Panc1 (cell line): ENCODE measurements at regions not wholly inside any gene's neighbourhood (a gene's known extent, or its start where the extent isn't known, plus 50 kb on each side); places are given as distances from the start of the nearest gene placed in this dataset.

Experiments
- ATAC-seq: fragments of 200-7000 bp; cut with Tn5 transposase; 2 replicates; pipeline ENCODE4 v1.9.1; 2020; ENCODE audit warnings: mild to moderate bottlenecking, moderate library complexity
- BruUV-seq: library from RNA; stranded (reverse); fragments of 400-500 nt; replicated peaks from 2 replicates; lab custom pipeline; 2021; lab: Mats Ljungman, UMichigan
- CTCF ChIA-PET: fragments of 300-600 bp; sonication (Branson Sonifier 250); formaldehyde crosslinking; loops from one replicate; lab custom pipeline; 2022; ENCODE audit warnings: antibody characterized with exemption; lab: Charles Lee
- POLR2A ChIA-PET: fragments of 300-600 bp; sonication (Branson Sonifier 250); formaldehyde crosslinking; loops from one replicate; lab custom pipeline; 2022; ENCODE audit warnings: antibody characterized with exemption; lab: Charles Lee
- DNase-seq: peaks from one replicate; pipeline ENCODE4 v3.0.0-alpha.2; 2010; ENCODE audit warnings: low read depth, low spot score
- H3K27ac ChIP-seq: 2 replicates; pipeline ENCODE4 v1.5.1; 2011; ENCODE audit warnings: mild to moderate bottlenecking, low read length, inconsistent platforms
- H3K27me3 ChIP-seq: fragments of 200-500 bp; sonication (Bioruptor generic); 2 replicates; pipeline ENCODE4 v1.6.0; 2014; ENCODE audit warnings: low read length, inconsistent platforms; ENCODE audit not compliant: control insufficient read depth, insufficient read depth
- H3K36me3 ChIP-seq: fragments of 200-500 bp; sonication (Bioruptor generic); 2 replicates; pipeline ENCODE4 v1.5.1; 2014; ENCODE audit warnings: inconsistent platforms, mild to moderate bottlenecking, low read length, moderate library complexity; ENCODE audit not compliant: control insufficient read depth, insufficient read depth
- H3K4me1 ChIP-seq: 2 replicates; pipeline ENCODE4 v1.5.1; 2011; ENCODE audit warnings: inconsistent platforms, mild to moderate bottlenecking, low read length, moderate library complexity; ENCODE audit not compliant: control insufficient read depth, insufficient read depth
- H3K4me3 ChIP-seq, 2 experiments: 2 replicates each; pipeline ENCODE4 v1.5.1; 2011 to 2012; ENCODE audit warnings: low read depth in 2 of 2, low read length in 2 of 2, mild to moderate bottlenecking in 2 of 2, inconsistent platforms in 1 of 2, moderate library complexity in 1 of 2
- H3K9me3 ChIP-seq: fragments of 200-500 bp; sonication (Bioruptor generic); 2 replicates; pipeline ENCODE4 v1.5.1; 2014; ENCODE audit warnings: low read depth, mild to moderate bottlenecking, inconsistent platforms, low read length, moderate library complexity; ENCODE audit not compliant: control insufficient read depth, insufficient read depth
- CTCF ChIP-seq: fragments of 450-650 bp; IDR thresholded peaks from 2 replicates; pipeline ENCODE4 v1.5.1; 2017; ENCODE audit warnings: mild to moderate bottlenecking
- POLR2AphosphoS5 ChIP-seq: IDR thresholded peaks from 2 replicates; pipeline ENCODE4 v1.6.1; 2012; ENCODE audit warnings: mild to moderate bottlenecking, low read depth, low read length, moderate library complexity
- REST ChIP-seq, 2 experiments: IDR thresholded peaks; 2 replicates each; pipeline ENCODE4 v1.6.1; 2011 to 2012; ENCODE audit warnings: low read depth in 2 of 2, control low read depth in 1 of 2, low read length in 1 of 2, mild to moderate bottlenecking in 1 of 2, moderate library complexity in 1 of 2; ENCODE audit not compliant: insufficient read depth in 1 of 2
- SIN3A ChIP-seq: IDR thresholded peaks from 2 replicates; pipeline ENCODE4 v1.6.1; 2012; ENCODE audit warnings: low read depth, mild to moderate bottlenecking, low read length, moderate library complexity, borderline replicate concordance; ENCODE audit not compliant: insufficient read depth
- TCF7L2 ChIP-seq: IDR thresholded peaks from 2 replicates; pipeline ENCODE4 v1.6.1; 2011; ENCODE audit warnings: mild to moderate bottlenecking, low read depth, low read length, inconsistent platforms
- in situ Hi-C: cut with HindIII; loops from 2 replicates; pipeline ENCODE4 v1.10.0; 2016; ENCODE audit warnings: low sequenced_read_pairs, low pct_unique_long_range_greater_than_20kb
- intact Hi-C: fragments of 100-400 bp; cut with micrococcal nuclease; formaldehyde crosslinking; loops from one replicate; pipeline ENCODE4 v1.10.0; 2022; ENCODE audit not compliant: unreplicated experiment

GRCh38 chr6:150529646-150530045 is 70.0 kb upstream of the PLEKHG1 start:
- ATAC-seq (no peak), DNase-seq (no peak)
- H3K27me3 ChIP-seq: no peaks in the 10 kb centered on the region
- H3K4me1 ChIP-seq: no peaks in the 10 kb centered on the region
- BruUV-seq: no TSS peak
- H3K27ac ChIP-seq: no peak overlapping the region
- CTCF ChIA-PET: no interaction called here
- TF ChIP-seq CTCF (no peak), POLR2AphosphoS5 (no peak)
- no peaks in the 10 kb centered on the region for H3K9me3 ChIP-seq
- in situ Hi-C loops: no loop called here
- H3K36me3 ChIP-seq: no peaks in the 10 kb centered on the region
- POLR2A ChIA-PET: interaction anchor here (0.7 kb wide), 1 partner anchor 119 kb away, joined by 11 read pairs; no protein-coding TSS in a partner anchor
- no peak overlapping the region for H3K4me3 ChIP-seq
- intact Hi-C loops: no loop called here

GRCh38 chr6:150531957-150532356 is 67.7 kb upstream of the PLEKHG1 start:
- no peak overlapping the region for H3K4me3 ChIP-seq
- no peak overlapping the region for H3K27ac ChIP-seq
- DNase-seq: no peak
- no peaks in the 10 kb centered on the region for H3K27me3 ChIP-seq
- in situ Hi-C loops (no loop called here), intact Hi-C loops (no loop called here)
- no TSS peak for BruUV-seq
- H3K9me3 ChIP-seq: no peaks in the 10 kb centered on the region
- H3K36me3 ChIP-seq: no peaks in the 10 kb centered on the region
- no peaks in the 10 kb centered on the region for H3K4me1 ChIP-seq
- ChIA-PET POLR2A (no interaction called here), CTCF (no interaction called here)
- no peak for ATAC-seq
- TF ChIP-seq SIN3A (no peak), CTCF (no peak), TCF7L2 (no peak), REST (IDR thresholded peaks at IDR 0.05; ENCODE audit: insufficient read depth in 1 of 2, low read depth in 2 of 2, low read length in 1 of 2) (no peak), POLR2AphosphoS5 (no peak)
